Sciatic nerve (tissue), 2 donors: ENCODE measurements at regions not wholly inside any gene's neighbourhood (a gene's known extent, or its start where the extent isn't known, plus 50 kb on each side); places are given as distances from the start of the nearest gene placed in this dataset.
"Not testable (repeated sequence)": the region's sequence is repeated elsewhere in the genome, so short reads cannot be mapped to it uniquely, and the experiment has no call there.

Experiments
- ATAC-seq: fragments of 200-7000 bp; cut with Tn5 transposase; one replicate; pipeline ENCODE4 v1.9.1; 2020; ENCODE audit warnings: mild to moderate bottlenecking, moderate library complexity
- DNase-seq: peaks from one replicate; pipeline ENCODE4 v3.0.0-alpha.2; 2020; ENCODE audit warnings: low spot score
- intact Hi-C: fragments of 100-400 bp; cut with DNase I; formaldehyde crosslinking; loops from one replicate; pipeline ENCODE4 v1.14.2; 2022
- donor health status: DM: no; HTN: no; CAD: no.
- donor health status: DM: no; HTN: no; CAD: no.

- ATAC-seq, intact Hi-C loops, DNase-seq: not testable (repeated sequence)
These were observed 84.6 kb upstream of the PARP8 start for GRCh38 chr5:50581845-50582244.

GRCh38 chr5:50582699-50583098, 83.7 kb upstream of the PARP8 start:
- ATAC-seq = no peak
- intact Hi-C loops = no loop called here
- no peak for DNase-seq

GRCh38 chr5:50583621-50584020, 82.8 kb upstream of the PARP8 start:
- ATAC-seq (no peak), DNase-seq (no peak)
- intact Hi-C loops = no loop called here

- ATAC-seq, DNase-seq, intact Hi-C loops: not testable (repeated sequence)
These were observed 78.0 kb upstream of the PARP8 start for GRCh38 chr5:50588471-50588870.

GRCh38 chr5:50590444-50591189, 75.8 kb upstream of the PARP8 start:
- DNase-seq, intact Hi-C loops, ATAC-seq: not testable (repeated sequence)

- DNase-seq, intact Hi-C loops, ATAC-seq: not testable (repeated sequence)
These were observed 75.1 kb upstream of the PARP8 start for GRCh38 chr5:50591338-50591737.

- no peak for DNase-seq
- no peak for ATAC-seq
- intact Hi-C loops = no loop called here
These were observed 72.8 kb upstream of the PARP8 start for GRCh38 chr5:50593681-50594080.

- intact Hi-C loops = no loop called here
- DNase-seq = no peak
- ATAC-seq = no peak
These were observed 71.2 kb upstream of the PARP8 start for GRCh38 chr5:50595199-50595598.

- DNase-seq, ATAC-seq, intact Hi-C loops: not testable (repeated sequence)
These were observed 64.9 kb upstream of the PARP8 start for GRCh38 chr5:50601576-50601975.

GRCh38 chr5:50606179-50606578, 60.3 kb upstream of the PARP8 start:
- DNase-seq (no peak), ATAC-seq (no peak)
- intact Hi-C loops = no loop called here

- DNase-seq, ATAC-seq, intact Hi-C loops: not testable (repeated sequence)
These were observed 59.0 kb upstream of the PARP8 start for GRCh38 chr5:50607456-50607855.

GRCh38 chr5:50607953-50608705, 58.3 kb upstream of the PARP8 start:
- ATAC-seq, intact Hi-C loops, DNase-seq: not testable (repeated sequence)

GRCh38 chr5:50613057-50613456, 53.4 kb upstream of the PARP8 start:
- intact Hi-C loops, DNase-seq, ATAC-seq: not testable (repeated sequence)
